ENCODE measurements at regions not wholly inside any gene's neighbourhood (a gene's known extent, or its start where the extent isn't known, plus 50 kb on each side); places are given as distances from the start of the nearest gene placed in this dataset.
"Not testable (repeated sequence)": the region's sequence is repeated elsewhere in the genome, so short reads cannot be mapped to it uniquely, and the experiment has no call there.

DNA sequence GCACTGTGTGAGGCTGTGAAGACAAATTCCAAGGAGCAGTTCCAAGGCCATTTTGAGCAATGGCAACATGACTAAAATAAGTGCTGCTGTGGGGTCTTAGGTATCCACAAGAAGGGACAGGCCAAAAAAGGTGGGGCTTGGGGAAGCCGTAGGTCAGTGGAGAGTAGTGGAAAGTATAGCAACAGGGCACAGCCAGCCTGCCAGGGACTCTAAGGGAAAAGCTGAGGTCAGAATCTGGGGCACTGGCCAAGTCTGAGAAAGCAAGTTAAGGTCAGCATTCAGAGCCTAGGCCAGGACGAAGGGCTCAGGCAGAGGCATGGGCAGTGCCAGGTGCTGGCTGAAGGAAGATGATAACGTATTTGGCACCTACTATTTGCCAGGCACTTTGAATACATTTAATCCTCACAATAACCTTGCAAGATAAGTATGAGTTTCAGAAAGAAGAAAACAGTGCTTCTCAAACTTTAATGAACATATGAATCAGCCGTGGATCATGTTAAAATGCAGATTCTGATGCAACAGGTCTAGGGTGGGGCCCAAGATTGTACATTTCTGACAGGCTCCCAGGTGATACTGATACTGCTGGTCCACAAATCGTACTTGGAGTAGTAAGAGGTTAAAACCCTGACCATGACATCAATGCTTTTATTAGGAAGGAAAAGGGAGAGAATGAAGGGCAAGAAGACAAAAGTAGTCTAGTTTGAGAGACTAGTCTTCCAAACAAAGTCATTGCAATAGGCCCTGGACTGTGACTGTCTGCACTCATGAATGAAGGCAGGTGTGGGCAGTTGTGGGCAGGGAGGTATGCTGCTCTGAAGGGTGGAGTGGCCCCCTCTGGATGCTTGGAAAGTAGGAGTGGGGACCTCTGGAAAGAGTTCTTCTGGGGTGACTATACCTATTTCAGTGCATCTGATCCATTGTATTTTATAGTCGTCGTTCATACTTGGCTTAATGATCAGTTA lies 106.3 kb upstream of the ANKRD28 start:
- no peak for DNase-seq

GRCh38 chr3:15905041-15905440 lies 107.3 kb upstream of the ANKRD28 start:
- DNase-seq: no peak

GRCh38 chr3:15907403-15907802 lies 109.6 kb upstream of the ANKRD28 start:
- not testable (repeated sequence) for DNase-seq

- DNase-seq: no peak
Measured at GRCh38 chr3:15918988-15919387, 121.2 kb upstream of the ANKRD28 start.

DNA sequence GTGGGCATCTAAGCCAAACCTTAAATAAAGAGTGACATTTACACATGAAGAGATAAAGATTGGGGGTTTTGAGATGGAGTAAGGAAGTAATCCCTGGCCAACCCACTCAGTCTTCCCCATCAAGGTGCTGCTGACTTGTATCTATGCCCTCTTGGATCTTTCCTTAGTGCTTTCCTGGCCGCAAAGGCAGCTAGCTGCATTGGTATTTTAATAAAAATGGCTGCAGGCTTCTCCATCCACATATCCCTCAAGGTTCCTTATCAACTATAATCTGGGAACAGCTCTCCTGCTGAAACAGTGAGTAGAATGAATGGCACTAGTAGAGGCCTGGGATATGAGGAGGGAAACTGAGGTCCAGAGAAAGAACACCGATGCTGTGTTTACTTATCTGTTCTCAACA lies 122.2 kb upstream of the ANKRD28 start:
- no peak for DNase-seq

- DNase-seq: no peak
Measured at GRCh38 chr3:15923640-15924405, 126.0 kb upstream of the ANKRD28 start.

DNA sequence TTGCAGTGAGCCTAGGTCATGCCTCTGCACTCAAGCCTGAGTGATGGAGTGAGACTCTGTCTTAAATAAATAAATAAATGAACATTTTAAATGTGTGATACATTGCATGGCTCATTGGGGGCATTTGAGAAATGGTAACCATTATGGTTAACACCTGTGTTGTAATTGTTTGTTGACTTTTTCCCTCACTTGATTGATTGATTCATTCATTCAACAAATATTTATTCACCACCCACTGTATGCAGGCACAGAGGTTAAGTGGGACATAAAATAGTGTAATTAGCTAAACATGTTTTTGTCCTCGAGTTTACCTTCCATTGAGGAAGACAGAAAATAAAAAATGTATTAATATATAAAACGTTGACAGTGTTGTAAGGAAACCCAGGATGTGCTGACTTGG lies 127.1 kb upstream of the ANKRD28 start:
- no peak for DNase-seq

GRCh38 chr3:15926871-15927270 lies 129.1 kb upstream of the ANKRD28 start:
- no peak for DNase-seq

DNA sequence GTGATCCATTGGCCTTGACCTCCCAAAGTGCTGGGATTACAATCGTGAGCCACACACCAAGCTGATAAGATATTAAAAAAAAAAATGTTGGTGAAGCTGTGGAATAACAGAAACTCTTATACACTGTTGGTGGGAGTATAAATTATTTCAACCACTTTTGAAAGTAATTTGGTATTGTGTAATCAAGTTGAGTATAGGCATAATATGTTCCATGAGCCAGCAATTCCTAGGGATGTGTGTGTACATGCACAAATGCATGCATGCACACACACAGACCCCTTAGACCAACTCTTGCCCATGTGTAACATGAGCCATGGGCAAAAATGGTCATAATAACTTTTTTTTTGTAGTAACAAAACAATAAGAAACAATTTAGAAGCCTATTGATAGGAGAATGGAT lies 130.2 kb upstream of the ANKRD28 start:
- no peak for DNase-seq

GRCh38 chr3:15929944-15930571 lies 132.3 kb upstream of the ANKRD28 start:
- DNase-seq: no peak

- DNase-seq: no peak
Measured at GRCh38 chr3:15932348-15933300, 134.8 kb upstream of the ANKRD28 start.

DNA sequence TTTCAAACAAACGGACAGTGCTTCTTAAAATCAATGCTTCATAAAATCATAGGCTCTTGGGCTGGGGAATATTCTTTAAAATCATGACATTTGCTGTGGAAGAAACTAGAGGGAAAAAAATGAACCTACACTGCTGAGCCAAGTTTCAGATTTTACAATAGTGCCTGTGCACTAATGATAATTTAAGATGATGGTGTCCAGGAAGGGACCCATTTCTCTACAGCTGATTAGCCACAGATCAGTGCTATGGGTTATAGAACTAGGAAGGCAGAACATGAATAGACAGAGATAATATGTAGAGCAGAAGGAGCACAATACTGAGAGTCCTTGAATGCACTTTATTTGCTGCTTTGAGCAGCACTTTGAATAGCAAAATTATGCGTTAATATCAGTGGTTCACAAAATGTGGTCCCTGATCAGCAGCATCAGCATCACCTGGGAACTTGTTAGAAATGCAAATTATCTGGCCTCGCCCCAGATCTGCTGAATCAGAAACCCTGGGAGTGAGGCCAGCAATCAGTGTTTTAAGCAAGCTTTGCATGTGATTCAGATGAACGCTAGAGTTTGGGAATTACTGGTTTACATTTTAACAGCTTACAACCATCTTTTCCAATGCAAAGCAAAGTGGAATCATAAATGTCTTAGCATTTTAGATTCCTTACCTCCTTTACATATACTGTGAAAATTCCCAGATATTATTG lies 135.8 kb upstream of the ANKRD28 start:
- no peak for DNase-seq

DNA sequence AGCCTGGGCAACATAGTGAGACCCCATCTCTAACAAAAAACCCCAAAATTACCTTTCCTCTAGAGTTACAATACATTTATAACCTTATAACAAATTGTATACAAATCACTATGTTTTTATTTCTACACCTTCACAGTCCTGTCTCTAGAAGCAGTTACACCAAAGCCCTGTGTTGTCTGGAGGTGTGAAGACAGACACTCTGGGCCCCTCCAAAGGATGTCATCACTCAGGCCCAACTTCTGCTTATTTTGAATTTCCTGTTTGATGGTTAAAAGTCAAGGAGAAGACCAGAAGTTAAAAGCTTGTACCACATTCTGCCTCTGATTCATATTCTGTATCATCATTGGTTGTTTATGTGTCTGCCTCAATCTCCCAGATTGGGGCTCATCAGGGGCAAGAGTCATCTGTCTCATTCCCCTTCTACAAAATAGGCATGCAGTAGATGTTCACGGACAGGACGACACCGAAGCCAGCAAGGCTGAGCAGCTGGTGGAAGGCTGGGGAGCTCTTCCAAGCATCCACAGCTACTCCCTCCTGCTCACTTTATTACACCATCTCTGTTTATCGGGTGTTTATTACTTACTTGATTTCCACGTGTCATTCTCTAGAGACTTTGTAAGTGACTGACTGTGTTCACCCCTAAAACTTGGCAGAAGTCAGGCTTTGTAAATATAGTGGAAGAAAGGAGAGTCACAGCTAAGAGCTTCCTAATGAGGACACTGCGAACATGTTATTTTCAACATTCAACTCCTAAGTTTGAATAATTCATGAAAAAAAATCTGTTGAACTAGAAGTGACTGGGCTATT lies 136.8 kb upstream of the ANKRD28 start:
- DNase-seq: no peak

DNA sequence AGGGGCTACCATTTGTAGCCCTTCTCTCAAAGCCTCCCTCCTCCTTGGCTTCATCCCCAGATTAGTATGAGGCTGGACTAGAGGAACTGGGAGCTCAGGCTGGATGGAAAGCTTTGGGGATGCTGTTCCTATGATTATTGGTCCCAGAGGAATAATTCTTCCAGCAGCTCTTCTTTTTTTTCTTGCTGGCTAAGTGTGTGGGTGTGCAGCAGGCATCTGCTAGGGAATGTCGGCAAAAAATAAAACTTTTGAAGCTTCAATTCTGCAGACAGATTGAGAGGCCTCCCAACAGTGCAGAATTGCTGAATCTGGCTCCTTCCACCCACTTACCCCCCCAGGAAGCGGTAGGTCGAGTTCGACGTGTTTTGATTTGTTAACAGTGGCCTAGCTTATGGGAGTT lies 138.5 kb upstream of the ANKRD28 start:
- no peak for DNase-seq

DNA sequence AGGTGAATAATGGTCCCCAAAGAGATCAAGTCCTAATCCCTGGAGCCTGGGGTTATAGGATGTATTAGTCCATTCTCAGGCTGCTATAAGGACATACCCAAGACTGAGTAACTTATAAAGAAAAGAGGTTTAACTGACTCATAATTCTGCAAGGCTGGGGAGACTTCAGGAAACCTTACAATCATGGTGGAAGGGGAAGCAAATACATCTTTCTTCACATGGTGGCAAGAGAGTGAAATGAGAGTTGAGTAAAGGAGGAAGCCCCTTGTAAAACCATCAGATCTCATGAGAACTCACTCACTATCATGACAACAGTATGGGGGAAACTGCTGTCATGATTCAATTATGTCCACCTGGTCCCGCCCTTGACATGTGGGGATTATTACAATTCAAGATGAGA lies 142.9 kb upstream of the ANKRD28 start:
- DNase-seq: no peak

GRCh38 chr3:15941457-15941856 lies 143.7 kb upstream of the ANKRD28 start:
- not testable (repeated sequence) for DNase-seq

DNA sequence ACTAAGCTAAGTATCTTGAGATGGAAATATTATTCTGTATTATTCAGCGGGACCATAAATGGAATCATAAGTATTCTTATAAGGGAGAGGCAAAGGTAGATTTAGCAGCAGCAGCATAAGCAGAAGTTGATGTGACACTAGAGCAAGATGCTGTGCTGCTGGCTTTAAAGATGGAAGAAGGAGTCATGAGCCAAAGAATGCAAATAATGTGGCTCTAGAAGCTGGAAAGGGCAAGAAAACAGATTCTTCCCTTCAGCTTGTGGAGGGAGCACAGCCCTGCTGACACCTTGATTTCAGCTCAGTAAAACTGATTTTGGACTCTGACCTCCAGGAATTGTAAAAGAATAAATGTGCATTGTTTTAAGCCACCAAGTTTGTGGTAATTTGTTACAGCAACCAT lies 144.2 kb upstream of the ANKRD28 start:
- DNase-seq: no peak

- no peak for DNase-seq
Measured at GRCh38 chr3:15942462-15942861, 144.7 kb upstream of the ANKRD28 start.

DNA sequence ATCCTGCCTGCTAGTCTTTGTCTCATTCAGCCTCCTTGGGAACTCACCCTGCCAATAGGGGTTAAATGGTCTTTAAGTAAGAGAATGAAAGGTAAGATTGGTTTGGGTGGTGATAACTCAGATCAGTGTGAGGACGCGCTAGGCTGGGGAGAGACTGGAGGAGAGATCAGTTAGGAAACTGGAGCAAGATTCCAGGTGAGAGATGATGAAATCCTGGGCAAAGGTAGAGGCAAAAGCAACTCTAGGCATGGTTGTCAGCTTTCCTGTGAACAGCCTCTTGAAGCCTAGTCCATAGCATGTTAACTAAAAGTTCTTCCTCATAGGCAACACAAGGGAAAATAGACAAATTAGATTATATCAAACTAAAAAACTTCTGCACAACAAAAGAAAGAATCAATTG lies 145.2 kb upstream of the ANKRD28 start:
- no peak for DNase-seq

GRCh38 chr3:15948388-15948787 lies 150.6 kb upstream of the ANKRD28 start:
- no peak for DNase-seq
